ENCODE measurements at regions not wholly inside any gene's neighbourhood (a gene's known extent, or its start where the extent isn't known, plus 50 kb on each side); places are given as distances from the start of the nearest gene placed in this dataset.

- TF ChIP-seq, protein P1, sequence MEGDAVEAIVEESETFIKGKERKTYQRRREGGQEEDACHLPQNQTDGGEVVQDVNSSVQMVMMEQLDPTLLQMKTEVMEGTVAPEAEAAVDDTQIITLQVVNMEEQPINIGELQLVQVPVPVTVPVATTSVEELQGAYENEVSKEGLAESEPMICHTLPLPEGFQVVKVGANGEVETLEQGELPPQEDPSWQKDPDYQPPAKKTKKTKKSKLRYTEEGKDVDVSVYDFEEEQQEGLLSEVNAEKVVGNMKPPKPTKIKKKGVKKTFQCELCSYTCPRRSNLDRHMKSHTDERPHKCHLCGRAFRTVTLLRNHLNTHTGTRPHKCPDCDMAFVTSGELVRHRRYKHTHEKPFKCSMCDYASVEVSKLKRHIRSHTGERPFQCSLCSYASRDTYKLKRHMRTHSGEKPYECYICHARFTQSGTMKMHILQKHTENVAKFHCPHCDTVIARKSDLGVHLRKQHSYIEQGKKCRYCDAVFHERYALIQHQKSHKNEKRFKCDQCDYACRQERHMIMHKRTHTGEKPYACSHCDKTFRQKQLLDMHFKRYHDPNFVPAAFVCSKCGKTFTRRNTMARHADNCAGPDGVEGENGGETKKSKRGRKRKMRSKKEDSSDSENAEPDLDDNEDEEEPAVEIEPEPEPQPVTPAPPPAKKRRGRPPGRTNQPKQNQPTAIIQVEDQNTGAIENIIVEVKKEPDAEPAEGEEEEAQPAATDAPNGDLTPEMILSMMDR (IDR thresholded peaks at IDR 0.05; ENCODE audit: extremely low read depth, insufficient read depth, missing control alignments) = no peak
- no peak for DNase-seq (ENCODE audit: low spot score)
- in situ Hi-C loops (cut with MboI; ENCODE audit: low pct_unique_long_range_greater_than_20kb, low sequenced_read_pairs, unreplicated experiment) = no loop called here
Observed at GRCh38 chr12:30395190-30395589, 300.5 kb downstream of the IPO8 start.

- TF ChIP-seq, protein P1 (IDR thresholded peaks at IDR 0.05; ENCODE audit: extremely low read depth, insufficient read depth, missing control alignments) = no peak
- DNase-seq (ENCODE audit: low spot score) = no peak
- in situ Hi-C loops (cut with MboI; ENCODE audit: low pct_unique_long_range_greater_than_20kb, low sequenced_read_pairs, unreplicated experiment) = no loop called here
Observed at GRCh38 chr12:30391766-30392366, 303.8 kb downstream of the IPO8 start.

- in situ Hi-C loops (cut with MboI; ENCODE audit: low pct_unique_long_range_greater_than_20kb, low sequenced_read_pairs, unreplicated experiment) = no loop called here
- no peak for DNase-seq (ENCODE audit: low spot score)
- TF ChIP-seq, protein P1 (IDR thresholded peaks at IDR 0.05; ENCODE audit: extremely low read depth, insufficient read depth, missing control alignments) = no peak
Observed at GRCh38 chr12:30385706-30386105, 310.0 kb downstream of the IPO8 start.

- TF ChIP-seq, protein P1 (IDR thresholded peaks at IDR 0.05; ENCODE audit: extremely low read depth, insufficient read depth, missing control alignments) = no peak
- DNase-seq (ENCODE audit: low spot score) = no peak
- in situ Hi-C loops (cut with MboI; ENCODE audit: low pct_unique_long_range_greater_than_20kb, low sequenced_read_pairs, unreplicated experiment) = no loop called here
Observed at GRCh38 chr12:30384976-30385375, 310.7 kb downstream of the IPO8 start.

DNA sequence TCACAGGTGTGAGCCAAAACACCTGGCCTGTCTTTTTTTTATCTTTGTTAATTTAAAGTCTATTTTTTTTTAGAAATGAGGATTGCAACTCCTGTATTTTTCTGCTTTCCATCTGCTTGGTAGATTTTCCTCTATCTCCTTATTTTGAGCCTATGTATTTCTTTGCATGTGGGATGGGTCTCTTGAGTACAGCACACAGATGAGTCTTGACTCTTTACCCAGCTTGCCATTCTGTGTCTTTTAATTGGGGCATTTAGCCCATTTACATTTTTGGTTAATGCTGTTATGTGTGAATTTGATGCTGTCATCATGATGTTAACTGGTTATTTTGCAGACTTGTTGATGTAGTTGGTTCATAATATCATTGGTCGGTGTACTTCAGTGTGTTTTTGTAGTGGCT, 317.4 kb downstream of the IPO8 start:
- TF ChIP-seq, protein P1 (IDR thresholded peaks at IDR 0.05; ENCODE audit: extremely low read depth, insufficient read depth, missing control alignments) = no peak
- in situ Hi-C loops (cut with MboI; ENCODE audit: low pct_unique_long_range_greater_than_20kb, low sequenced_read_pairs, unreplicated experiment) = no loop called here
- no peak for DNase-seq (ENCODE audit: low spot score)

DNA sequence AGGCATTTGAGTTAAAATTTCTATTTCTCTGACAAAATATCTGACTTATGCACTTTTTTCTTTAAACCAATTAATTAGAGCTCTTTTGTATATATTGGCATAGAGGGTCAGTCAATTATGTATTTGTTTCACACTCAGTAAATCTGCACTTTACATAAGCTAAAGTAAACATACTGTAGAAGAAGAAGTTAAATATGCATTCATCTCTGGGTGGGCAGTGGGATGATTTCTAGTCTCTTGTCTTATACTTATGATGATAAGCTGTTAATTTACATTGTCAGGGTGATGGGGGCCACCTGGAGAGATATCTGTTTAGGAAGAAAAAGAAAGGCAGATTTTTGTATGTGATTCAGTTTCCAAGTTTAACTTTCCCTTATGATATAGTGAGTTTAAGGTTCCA, 330.8 kb downstream of the IPO8 start:
- TF ChIP-seq, protein P1 (IDR thresholded peaks at IDR 0.05; ENCODE audit: extremely low read depth, insufficient read depth, missing control alignments) = no peak
- in situ Hi-C loops (cut with MboI; ENCODE audit: low pct_unique_long_range_greater_than_20kb, low sequenced_read_pairs, unreplicated experiment) = no loop called here
- DNase-seq (ENCODE audit: low spot score) = no peak

All from GM13977 (cell line).